GM10248 (cell line): ENCODE measurements at regions not wholly inside any gene's neighbourhood (a gene's known extent, or its start where the extent isn't known, plus 50 kb on each side); places are given as distances from the start of the nearest gene placed in this dataset.
A peak's percentile ranks its signal among the peaks of the same experiment; 100 is the strongest.
"Not testable (repeated sequence)": the region's sequence is repeated elsewhere in the genome, so short reads cannot be mapped to it uniquely, and the experiment has no call there.

Experiments
- CTCF ChIA-PET: fragments of 300-600 bp; sonication (Branson Sonifier 250); formaldehyde crosslinking; extraction: SDS; loops from one replicate; lab custom pipeline; 2021; ENCODE audit warnings: antibody characterized with exemption; lab: Yijun Ruan, JAX
- POLR2A ChIA-PET: fragments of 350-650 bp; sonication (Branson Sonifier 250); formaldehyde crosslinking; extraction: SDS; loops from one replicate; lab custom pipeline; 2020; ENCODE audit warnings: antibody characterized with exemption; lab: Yijun Ruan, JAX
- DNase-seq: peaks from one replicate; pipeline ENCODE4 v3.0.0; 2012; ENCODE audit errors: extremely low spot score
- CTCF ChIP-seq: IDR thresholded peaks from 2 replicates; pipeline ENCODE4 v1.5.1; 2012; ENCODE audit warnings: mild to moderate bottlenecking, low read depth; ENCODE audit errors: extremely low read depth, missing control alignments, control extremely low read depth

- TF ChIP-seq CTCF = no peak
- peak; percentile 20 for DNase-seq
- POLR2A ChIA-PET = interaction anchor here (0.7 to 0.9 kb wide), 2 partner anchors 15 to 25 kb away, joined by 3 read pairs; no protein-coding TSS in a partner anchor
- CTCF ChIA-PET = interaction anchor here (0.7 to 2.4 kb wide), 13 partner anchors 10 to 297 kb away, joined by 3 to 11 read pairs (median 3); no protein-coding TSS in a partner anchor
These were observed 58.0 kb upstream of the AHI1 start for GRCh38 chr6:135555550-135555949.

GRCh38 chr6:135557582-135557981 lies 60.0 kb upstream of the AHI1 start:
- no peak for DNase-seq
- CTCF ChIA-PET = interaction anchor here (0.9 to 1.6 kb wide), 4 partner anchors 12 to 22 kb away, joined by 3 to 4 read pairs (median 3); no protein-coding TSS in a partner anchor

GRCh38 chr6:135565605-135566004 lies 68.1 kb upstream of the AHI1 start:
- CTCF ChIA-PET, POLR2A ChIA-PET: not testable (repeated sequence)

More at GRCh38 chr6:135557582-135557981, 60.0 kb upstream of the AHI1 start:
- POLR2A ChIA-PET = no interaction called here
- TF ChIP-seq CTCF = no peak

GRCh38 chr6:135566311-135567068 lies 69.0 kb upstream of the AHI1 start:
- ChIA-PET CTCF (no interaction called here), POLR2A (no interaction called here)
- TF ChIP-seq CTCF = no peak
- no peak for DNase-seq

More at GRCh38 chr6:135565605-135566004, 68.1 kb upstream of the AHI1 start:
- not testable (repeated sequence) for DNase-seq

GRCh38 chr6:135567375-135568083 lies 70.0 kb upstream of the AHI1 start:
- CTCF ChIA-PET = interaction anchor here (1.8 to 2.1 kb wide), 4 partner anchors 10 to 659 kb away, joined by 5 to 11 read pairs (median 6); no protein-coding TSS in a partner anchor
- DNase-seq = no peak
- POLR2A ChIA-PET = interaction anchor here (1.1 kb wide), 1 partner anchor 10 kb away, joined by 7 read pairs; no protein-coding TSS in a partner anchor
- TF ChIP-seq CTCF = no peak

- ChIA-PET CTCF (interaction anchor here (1.8 to 2.3 kb wide), 6 partner anchors 9 to 658 kb away, joined by 5 to 11 read pairs (median 6); no protein-coding TSS in a partner anchor), POLR2A (interaction anchor here (1.1 kb wide), 1 partner anchor 9 kb away, joined by 7 read pairs; no protein-coding TSS in a partner anchor)
- DNase-seq = peak; percentile 15
- no peak for TF ChIP-seq CTCF
These were observed 70.8 kb upstream of the AHI1 start for GRCh38 chr6:135568379-135568778.

- ChIA-PET CTCF (interaction anchor here (1.1 kb wide), 1 partner anchor 9 kb away, joined by 3 read pairs; no protein-coding TSS in a partner anchor), POLR2A (no interaction called here)
- no peak for DNase-seq
- TF ChIP-seq CTCF = no peak
These were observed 74.5 kb upstream of the AHI1 start for GRCh38 chr6:135572051-135572450.
